Thyroid gland (tissue), 4 donors: ENCODE measurements at regions not wholly inside any gene's neighbourhood (a gene's known extent, or its start where the extent isn't known, plus 50 kb on each side); places are given as distances from the start of the nearest gene placed in this dataset.

Experiments
- DNase-seq, 2 donors: peaks; one replicate each; pipeline ENCODE4 v3.0.0-alpha.2; 2019
- H3K27ac ChIP-seq, 3 donors: fragments of 200-600 bp; sonication (generic); 1 replicate in 2 of 3; 2 replicates in 1 of 3; pipeline ENCODE4 v1.5.1; 2016 to 2019; ENCODE audit warnings: mild to moderate bottlenecking in 1 of 3, moderate library complexity in 1 of 3
- H3K27me3 ChIP-seq: fragments of 200-600 bp; sonication (generic); one replicate; pipeline ENCODE4 v1.5.1; 2019
- H3K36me3 ChIP-seq, 2 donors: fragments of 200-600 bp; sonication (generic); one replicate each; pipeline ENCODE4 v1.5.1; 2016 to 2019
- H3K4me1 ChIP-seq, 2 donors: fragments of 200-600 bp; sonication (generic); one replicate each; pipeline ENCODE4 v1.5.1; 2017 to 2019
- H3K4me3 ChIP-seq, 3 donors: fragments of 200-600 bp; sonication (generic); replicated peaks in 1 of 3; 1 replicate in 2 of 3; 2 replicates in 1 of 3; pipeline ENCODE4 v1.5.1; 2016; ENCODE audit warnings: mild to moderate bottlenecking in 1 of 3
- H3K9me3 ChIP-seq: fragments of 200-600 bp; sonication (generic); one replicate; pipeline ENCODE4 v1.5.1; 2017
- CTCF ChIP-seq, 6 experiments: fragments of 200-600 bp in 3 of 6; fragments of 450-650 bp in 3 of 6; sonication (generic) in 3 of 6; IDR thresholded peaks; one replicate each; pipeline ENCODE4 v1.5.1; 2016 to 2019; ENCODE audit warnings: antibody characterized with exemption in 6 of 6, mild to moderate bottlenecking in 2 of 6, inconsistent platforms in 1 of 6, moderate library complexity in 1 of 6
- POLR2A ChIP-seq, 2 donors: fragments of 450-650 bp; IDR thresholded peaks; one replicate each; pipeline ENCODE4 v1.6.1; 2017; ENCODE audit warnings: antibody characterized with exemption in 2 of 2, mild to moderate bottlenecking in 2 of 2, moderate library complexity in 1 of 2
- WGBS, 2 donors: methylation state at CpG; one replicate each; pipeline ENCODE4 v1.1.5; 2017; 5-methylcytosine and 5-hydroxymethylcytosine counted together
- intact Hi-C: fragments of 100-400 bp; cut with DNase I; formaldehyde crosslinking; loops from one replicate; pipeline ENCODE4 v1.15.1; 2023

DNA sequence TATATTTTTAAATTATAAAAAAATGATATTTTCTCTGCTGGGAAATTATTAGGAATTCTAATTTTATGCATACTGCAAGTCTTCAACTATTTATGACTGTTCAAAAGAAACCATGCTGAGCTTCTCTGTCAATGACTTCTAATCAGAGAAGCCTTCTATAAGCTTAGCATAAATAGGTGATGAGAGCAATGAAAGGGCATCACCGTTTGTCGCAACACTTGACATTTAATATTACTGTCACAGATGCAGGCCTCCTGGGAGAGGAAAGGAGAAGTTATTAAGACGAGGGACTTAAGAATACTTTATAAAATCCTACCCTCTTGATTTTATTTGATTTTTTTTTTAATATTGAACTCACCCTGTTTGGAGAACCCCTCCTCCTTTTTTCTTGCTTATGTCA, 69.8 kb downstream of the CAPZA3 start:
- Histone ChIP-seq H3K4me3 (no peak overlapping the region), H3K9me3 (no peaks in the 10 kb centered on the region), H3K27ac (no peak overlapping the region), H3K36me3 (no peaks in the 10 kb centered on the region), H3K27me3 (no peaks in the 10 kb centered on the region), H3K4me1 (no peaks in the 10 kb centered on the region)
- intact Hi-C loops = no loop called here
- no peak for DNase-seq
- 90 to 91% methylated on average over 3 of the region's 3 CpGs for WGBS, 2 donors
- TF ChIP-seq CTCF (IDR thresholded peaks at IDR 0.05) (no peak), POLR2A (IDR thresholded peaks at IDR 0.05) (no peak)

DNA sequence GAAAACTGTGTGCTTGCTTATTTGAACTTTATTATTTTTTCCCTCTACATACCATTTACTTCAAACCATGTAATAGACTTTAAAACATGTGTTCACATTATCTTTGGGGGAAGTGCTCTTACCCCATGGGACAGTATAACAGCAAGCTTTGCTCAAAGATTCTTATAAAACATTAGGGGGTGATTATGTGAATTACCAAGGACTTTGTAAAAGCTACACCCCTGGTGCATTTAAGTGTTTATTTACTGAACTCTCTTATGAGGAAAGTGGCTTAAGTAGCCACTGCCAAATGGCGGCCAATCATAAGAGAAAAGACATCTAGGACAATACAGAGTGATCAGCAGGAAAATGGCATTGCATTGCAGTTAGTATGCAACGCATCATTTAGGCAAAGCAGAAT, 70.3 kb downstream of the CAPZA3 start:
- Histone ChIP-seq H3K36me3 (no peaks in the 10 kb centered on the region), H3K9me3 (no peaks in the 10 kb centered on the region), H3K4me1 (no peaks in the 10 kb centered on the region), H3K4me3 (no peak overlapping the region), H3K27me3 (no peaks in the 10 kb centered on the region), H3K27ac (no peak overlapping the region)
- TF ChIP-seq CTCF (IDR thresholded peaks at IDR 0.05) (no peak), POLR2A (IDR thresholded peaks at IDR 0.05) (no peak)
- WGBS, 2 donors = 66 to 89% methylated on average over 2 of the region's 2 CpGs
- DNase-seq = no peak
- intact Hi-C loops = no loop called here

DNA sequence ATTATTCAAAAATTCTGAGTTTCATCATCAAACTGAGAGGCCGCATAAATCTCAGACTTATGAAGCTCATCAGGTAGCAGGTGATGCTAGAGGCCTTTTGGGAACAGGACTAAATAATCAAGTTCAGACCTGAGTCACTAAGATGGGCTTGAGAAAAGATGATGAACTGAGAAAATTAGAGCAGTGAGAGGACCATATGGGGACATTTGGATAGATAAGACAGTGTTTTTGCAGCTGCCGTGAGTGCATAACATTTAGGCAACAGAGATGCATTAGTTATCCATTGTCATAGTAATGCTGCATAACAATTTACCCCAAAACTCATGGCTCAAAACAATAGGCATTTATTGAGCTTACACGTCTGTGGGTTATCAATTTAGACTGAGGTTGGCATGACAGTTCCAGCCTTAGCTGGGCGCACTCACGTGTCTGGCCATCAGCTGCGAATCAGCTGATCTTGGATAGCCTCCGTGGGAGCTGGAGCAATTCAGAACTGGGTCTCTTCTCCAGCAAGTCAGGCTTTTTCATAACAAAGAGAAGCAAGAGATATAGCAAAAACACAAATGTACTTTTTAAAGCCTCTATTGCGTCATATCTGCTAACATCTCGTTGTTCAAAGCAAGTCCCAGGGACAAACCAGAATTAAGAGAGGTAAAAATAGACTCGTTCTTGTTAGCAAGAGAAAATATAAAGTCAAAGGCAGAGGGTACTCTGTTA, 72.8 kb downstream of the CAPZA3 start:
- intact Hi-C loops = no loop called here
- TF ChIP-seq CTCF (IDR thresholded peaks at IDR 0.05) = no peak
- TF ChIP-seq POLR2A (IDR thresholded peaks at IDR 0.05) = no peak
- Histone ChIP-seq H3K9me3 (no peaks in the 10 kb centered on the region), H3K27me3 (no peaks in the 10 kb centered on the region), H3K4me1 (no peaks in the 10 kb centered on the region), H3K4me3 (no peak overlapping the region), H3K27ac (no peak overlapping the region), H3K36me3 (no peaks in the 10 kb centered on the region)
- 82 to 90% methylated on average over 10 of the region's 10 CpGs for WGBS, 2 donors
- DNase-seq = no peak

DNA sequence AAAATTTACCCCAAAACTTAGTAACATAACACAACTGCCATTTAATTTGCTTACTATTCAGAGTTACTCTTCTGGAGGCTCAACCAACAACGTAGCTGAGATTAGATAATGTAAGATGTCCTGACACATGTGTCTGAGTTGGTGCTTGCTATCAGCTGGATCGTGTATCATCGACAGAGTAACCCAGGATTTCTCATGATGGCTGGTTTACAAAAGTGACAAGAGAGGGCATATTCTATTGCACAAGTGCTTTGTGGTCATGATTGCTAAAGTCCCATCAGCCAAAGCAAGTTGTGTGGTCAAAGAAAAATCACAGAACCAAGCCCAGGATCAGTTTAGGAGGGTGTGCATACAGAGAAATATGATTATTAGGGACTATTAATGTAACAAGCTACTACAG, 73.4 kb downstream of the CAPZA3 start:
- TF ChIP-seq CTCF (IDR thresholded peaks at IDR 0.05) (no peak), POLR2A (IDR thresholded peaks at IDR 0.05) (no peak)
- Histone ChIP-seq H3K4me1 (no peaks in the 10 kb centered on the region), H3K27me3 (no peaks in the 10 kb centered on the region), H3K9me3 (no peaks in the 10 kb centered on the region), H3K27ac (no peak overlapping the region), H3K36me3 (no peaks in the 10 kb centered on the region), H3K4me3 (no peak overlapping the region)
- intact Hi-C loops = no loop called here
- 78 to 80% methylated on average over 3 of the region's 3 CpGs for WGBS, 2 donors
- DNase-seq = no peak

DNA sequence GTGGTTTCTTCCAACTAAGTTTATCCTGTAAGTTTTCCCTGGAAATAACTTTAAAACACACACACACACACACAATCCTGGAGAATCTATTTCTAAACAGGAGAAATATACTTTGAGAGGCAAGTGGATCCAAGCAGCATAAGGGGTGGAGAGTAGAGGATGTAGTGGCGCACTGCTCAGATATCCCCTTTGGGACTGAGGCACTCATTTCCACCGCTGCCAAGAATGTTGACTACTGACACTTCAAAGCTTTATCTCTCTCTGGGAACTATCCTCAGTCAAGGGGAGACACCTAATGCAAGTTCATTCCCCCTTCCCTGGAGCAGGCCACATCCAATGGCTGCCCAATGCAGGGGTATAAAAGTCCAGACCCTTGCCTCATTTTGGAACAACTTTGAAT, 75.8 kb downstream of the CAPZA3 start:
- H3K9me3 ChIP-seq = no peaks in the 10 kb centered on the region
- 59 to 80% methylated on average over 2 of the region's 2 CpGs for WGBS, 2 donors
- H3K27me3 ChIP-seq = no peaks in the 10 kb centered on the region
- H3K4me3 ChIP-seq = no peak overlapping the region
- TF ChIP-seq POLR2A (IDR thresholded peaks at IDR 0.05) = no peak
- TF ChIP-seq CTCF (IDR thresholded peaks at IDR 0.05) = no peak
- no peak for DNase-seq
- no peaks in the 10 kb centered on the region for H3K4me1 ChIP-seq
- no peak overlapping the region for H3K27ac ChIP-seq
- intact Hi-C loops = no loop called here
- no peaks in the 10 kb centered on the region for H3K36me3 ChIP-seq
